GM21526 (cell line): ENCODE measurements at regions not wholly inside any gene's neighbourhood (a gene's known extent, or its start where the extent isn't known, plus 50 kb on each side); places are given as distances from the start of the nearest gene placed in this dataset.

Experiments used
- ATAC-seq: cut with Tn5 transposase; IDR thresholded peaks from one replicate; pipeline ENCODE4 v1.9.1; 2021; ENCODE audit warnings: moderate library complexity; ENCODE audit not compliant: unreplicated experiment, low FRiP score

DNA sequence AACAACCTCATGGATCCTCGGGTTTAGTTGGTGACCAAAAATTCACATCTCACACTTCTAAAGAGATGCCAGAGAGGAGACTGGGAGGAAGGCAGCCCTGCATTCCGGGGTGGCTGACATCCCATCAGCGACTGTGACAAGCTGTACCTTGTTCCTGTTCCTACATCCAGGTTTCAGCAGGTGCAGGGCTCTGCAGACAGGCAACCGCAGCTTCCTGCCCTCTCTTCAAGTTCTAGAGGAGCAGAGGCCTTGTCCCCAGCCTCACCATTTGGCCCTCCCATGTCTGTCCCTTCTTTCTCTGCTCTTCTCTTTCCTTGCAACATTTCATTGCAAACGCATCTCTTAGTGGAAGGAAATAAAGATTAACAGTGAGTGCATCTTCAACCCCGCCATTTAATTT, 454.6 kb downstream of the IRX1 start:
- no peak for ATAC-seq

DNA sequence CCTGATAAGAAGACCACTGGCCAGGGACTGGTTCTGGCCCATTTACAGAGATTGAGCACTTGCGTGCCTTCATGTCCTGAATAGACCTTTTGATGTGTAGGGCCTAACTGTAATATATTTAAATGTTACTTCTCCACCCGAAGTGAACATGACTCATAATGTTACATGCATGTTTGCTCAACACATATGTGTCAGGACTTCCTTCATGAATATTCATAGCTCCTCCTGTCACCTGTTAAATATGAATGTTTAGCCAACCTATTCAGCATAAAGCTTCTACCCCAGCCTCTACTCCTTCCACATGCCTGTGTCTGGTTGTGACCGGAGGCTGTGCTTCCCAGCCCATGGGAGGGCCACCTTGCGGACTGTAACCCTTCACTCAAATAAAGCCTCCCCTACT, 457.5 kb downstream of the IRX1 start:
- no peak for ATAC-seq

DNA sequence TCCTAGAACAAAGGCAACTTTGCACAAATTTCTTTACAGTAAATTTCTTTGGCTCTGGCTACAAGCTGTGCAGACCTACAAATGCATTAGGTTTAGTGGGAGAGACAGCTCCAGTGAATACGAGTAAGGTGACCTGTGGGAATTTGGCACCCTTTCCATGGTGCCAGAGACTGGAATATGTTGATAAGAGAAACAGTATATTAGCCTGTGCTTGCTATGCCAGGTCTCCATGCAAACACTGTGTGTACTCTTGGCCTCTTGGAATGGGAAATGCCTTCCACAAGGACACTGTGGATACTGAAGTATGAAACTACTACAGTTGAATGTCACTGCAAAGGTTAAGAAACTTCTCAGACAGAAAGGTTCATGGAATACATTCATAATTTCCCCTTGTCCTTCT, 458.5 kb downstream of the IRX1 start:
- no peak for ATAC-seq

DNA sequence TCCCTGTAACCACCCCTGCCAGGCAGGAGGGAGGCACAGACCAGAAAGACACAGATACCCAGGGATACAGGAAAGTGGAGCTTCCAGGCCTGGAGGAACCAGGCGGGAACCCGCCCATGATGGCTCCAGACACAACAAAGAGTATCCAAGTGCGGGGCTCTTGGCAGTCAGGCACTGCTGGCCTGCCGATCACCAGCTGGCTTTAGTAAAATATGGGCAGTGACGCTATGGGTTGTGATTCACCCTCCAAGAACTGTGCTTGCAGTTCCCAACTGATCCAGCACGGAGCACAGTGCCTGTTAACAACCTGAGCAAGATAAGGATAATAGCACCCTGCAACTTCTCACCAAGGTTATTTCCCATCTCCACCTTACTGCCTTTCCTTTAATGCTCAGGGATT, 463.3 kb downstream of the IRX1 start:
- ATAC-seq = no peak

DNA sequence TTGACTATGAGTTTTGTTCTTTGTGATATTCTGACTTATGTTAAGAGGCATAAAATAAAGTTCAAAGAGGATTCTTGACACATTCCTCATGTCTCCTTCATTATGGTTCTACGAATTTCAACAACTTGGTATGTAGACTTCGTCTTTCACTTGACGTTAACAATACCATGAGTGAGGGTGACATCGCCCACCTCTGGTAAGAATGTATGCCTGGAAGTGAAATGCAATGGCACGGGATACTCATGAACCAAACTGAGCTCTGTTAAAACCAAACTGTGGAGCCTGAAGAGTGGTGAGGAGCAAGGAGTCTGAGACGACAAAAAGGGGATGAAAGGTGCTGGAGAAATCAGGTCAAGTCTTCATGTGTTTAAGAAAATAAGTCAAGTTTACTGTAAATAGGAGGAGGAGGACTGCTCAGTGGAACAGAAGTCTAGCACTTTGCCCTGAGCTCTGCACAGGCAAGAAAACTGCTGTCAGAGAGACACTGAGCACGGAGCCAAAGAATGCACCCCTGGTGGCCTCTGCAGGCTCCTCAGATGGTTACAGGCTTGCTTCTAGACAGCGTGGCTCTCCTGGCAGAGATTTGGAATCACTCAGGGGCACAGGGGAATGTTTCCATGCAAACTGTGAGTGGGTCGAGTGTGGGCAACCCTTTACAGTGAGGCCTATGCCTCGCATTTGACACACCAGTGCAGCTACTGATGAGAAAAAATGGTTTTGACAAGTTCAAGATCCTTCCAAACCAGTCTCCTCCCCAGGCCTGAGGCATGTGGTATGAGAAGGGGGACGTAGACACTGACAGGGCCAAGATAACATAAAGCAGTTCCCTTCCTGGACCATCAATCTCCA, 470.1 kb downstream of the IRX1 start:
- ATAC-seq = no peak

DNA sequence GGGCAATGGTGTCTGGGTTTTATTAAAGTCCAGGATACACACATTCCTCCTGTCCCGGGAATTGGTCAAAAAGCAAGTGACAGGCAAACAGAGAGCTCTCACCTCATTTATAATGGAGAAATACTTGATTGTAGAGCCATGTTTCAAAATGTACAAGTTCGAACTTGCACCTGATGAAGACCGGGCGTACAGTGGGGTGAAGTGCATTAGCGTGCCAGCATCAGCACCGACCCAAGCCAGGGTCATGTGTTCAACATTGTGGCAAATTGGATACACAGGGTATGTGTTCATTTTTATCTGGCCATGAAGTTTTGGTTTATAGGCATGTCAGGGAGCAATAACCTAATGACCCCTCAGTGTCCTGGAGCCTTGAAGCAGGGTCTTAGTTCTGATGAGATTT, 472.5 kb downstream of the IRX1 start:
- no peak for ATAC-seq

DNA sequence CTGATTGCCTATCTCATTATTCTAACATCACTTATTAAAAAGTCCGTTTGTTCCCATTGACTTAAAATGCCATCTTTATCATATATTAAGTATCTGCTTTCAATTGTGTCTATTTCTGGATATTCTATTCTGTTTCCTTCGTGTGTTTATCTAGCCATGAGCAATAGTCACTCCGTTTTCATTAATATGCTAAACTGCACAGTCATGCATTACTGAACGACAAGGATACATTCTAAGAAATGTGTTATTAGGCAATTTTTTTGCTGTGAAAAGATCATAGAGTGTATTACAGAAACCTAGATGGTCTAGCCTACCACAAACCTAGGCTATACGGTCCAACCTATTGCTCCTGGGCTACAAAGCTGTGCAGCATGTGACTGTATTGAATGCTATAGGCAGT, 482.9 kb downstream of the IRX1 start:
- no peak for ATAC-seq

DNA sequence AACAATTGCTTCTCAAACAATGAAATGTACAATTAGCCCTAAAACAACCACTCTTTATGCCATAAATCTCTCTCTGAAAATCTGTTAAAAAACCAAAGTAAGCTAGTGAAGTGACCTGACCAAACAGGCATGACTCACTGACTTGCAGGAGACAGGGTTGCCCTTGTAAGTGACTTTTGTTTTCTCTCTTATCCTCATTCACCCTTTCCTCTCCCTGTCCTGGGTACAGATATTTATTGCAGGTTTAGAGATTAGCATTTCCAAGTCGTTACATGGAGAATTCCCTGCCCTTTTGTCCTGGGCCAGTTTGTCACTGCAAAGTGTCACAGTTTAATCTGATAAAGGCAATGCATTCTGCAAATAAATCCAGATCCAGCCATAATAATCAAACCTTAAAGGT, 484.2 kb downstream of the IRX1 start:
- ATAC-seq = no peak

DNA sequence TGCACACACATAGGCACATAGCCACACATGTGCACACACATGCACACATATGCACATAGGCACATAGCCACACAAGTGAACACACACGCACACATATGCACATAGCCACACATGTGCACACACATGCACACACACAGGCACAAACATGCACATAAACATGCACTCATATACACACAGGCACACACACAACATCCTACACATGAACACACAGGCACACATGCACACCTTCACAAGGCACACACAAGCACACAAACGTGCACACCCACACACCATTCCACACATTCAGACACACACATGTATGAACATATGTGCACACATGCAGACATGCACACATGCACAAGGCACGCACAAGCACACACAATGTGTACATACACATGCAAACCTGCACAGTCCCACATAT, 484.7 kb downstream of the IRX1 start:
- ATAC-seq = no peak

DNA sequence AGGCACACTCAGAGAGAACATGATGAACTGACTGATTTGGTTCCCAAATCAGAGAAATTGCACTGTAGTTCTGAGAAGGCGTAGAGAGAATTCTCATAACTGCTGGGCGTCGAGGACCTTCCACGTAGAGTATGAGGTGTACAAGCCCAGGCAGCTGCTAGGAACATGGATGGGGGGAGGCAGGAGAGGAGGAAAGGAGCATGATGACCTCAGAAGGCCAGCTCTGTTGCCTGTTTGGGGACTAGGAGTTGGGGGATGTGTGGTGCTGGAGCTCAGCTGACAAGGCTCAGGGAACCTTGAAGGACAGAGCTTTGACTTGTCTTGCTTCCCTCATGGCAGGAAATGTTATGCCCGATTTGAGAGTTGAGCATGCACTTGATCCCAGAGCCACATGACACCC, 485.4 kb downstream of the IRX1 start:
- ATAC-seq = no peak

DNA sequence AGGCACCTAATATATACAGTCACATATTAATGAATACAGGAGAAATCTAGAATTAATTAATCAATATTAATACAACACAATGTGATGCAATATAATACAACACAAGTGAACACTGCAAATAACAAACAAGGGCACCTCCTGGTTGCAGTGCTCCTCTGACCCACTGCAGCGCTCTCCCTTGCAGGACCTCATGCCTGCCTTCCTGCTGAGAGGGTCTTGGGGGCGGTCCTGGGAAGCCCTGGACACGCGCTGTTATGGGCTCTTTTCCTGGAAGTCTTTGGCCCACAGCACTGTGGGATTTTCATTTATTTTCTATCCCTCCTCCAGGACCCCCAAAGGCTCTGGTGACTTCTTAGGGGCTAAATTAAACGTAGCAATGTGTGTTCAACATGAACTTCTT, 485.8 kb downstream of the IRX1 start:
- no peak for ATAC-seq

DNA sequence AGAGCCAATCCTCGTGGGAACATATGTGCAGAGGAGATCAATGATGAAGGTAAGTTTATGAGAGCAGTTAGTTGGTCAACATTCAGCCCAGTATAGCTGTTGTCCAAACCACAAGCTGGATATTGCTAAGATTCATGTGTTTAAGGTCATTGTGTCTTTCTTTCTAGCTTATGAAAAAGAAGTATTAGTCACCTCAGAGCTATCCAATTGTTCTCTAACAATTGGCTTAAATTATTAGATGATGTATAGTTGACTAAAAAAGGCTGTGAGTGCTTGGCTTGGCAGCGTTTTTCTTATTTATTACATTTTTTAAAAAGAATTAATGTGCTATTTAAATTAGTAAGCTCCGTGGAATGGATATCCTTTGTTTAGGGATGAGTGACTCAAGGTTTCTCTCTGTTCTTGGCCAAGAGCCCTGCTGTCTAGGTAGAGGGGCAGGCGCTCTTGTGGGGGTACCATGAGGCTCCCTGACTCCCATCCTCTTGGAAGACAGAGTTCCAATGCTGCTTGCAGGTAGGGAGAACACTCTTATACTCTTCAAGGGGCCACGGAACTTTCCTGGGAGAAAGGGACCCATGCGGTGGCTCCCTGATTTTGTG, 487.4 kb downstream of the IRX1 start:
- ATAC-seq = no peak

DNA sequence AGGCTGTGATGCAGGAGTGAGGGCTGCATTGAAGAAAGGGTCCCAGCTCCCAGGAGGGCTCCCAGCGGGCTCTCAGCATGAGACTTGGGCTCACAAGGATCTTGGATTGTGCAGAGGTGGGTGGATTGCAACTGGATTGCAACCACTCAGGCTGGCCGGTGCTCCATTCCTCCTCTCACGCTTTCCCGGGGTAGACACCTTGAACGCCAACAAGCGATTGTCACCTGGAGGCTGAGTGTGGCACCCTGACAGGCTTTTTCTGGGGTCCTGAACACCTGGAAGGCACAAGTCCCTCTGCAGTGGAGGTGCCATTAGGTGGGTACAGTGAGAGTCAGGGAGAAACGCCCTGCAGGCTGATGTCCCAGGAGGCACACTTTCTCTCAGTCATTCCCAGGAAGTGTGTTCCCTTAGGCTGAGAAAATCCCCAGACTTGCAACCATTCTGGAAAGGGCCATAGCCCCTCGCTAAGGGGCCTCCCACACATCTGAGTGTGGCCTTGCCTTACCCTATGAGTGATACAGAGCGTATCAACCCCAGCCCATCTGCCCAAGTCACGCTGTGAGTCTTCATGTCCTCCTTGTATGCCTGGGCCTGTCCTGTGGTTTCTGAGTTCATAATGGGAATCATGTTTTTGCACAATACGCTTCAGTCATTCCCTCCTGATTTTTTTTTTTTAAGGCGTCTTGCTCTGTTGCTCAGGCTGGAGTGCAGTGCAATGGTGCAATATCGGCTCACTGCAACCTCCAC, 488.1 kb downstream of the IRX1 start:
- no peak for ATAC-seq

DNA sequence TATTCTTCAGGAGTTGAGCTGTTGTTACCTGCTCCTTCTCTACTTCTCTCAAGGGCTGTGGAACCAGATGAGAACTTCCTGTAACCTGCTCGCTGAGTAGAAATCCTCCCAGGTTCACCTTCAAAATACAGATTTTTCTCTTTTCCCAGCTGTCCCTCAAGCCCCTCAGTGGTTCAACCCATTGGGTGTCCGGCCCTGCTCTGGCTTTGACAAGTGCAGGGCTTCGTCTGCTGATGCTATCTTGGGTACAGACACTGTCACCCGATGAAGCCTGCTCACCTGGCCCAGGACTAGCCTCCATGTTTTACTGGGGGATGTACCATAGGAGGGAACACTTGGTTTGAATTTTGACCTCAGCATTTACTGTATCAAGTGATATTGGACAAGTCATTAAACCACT, 490.4 kb downstream of the IRX1 start:
- no peak for ATAC-seq

DNA sequence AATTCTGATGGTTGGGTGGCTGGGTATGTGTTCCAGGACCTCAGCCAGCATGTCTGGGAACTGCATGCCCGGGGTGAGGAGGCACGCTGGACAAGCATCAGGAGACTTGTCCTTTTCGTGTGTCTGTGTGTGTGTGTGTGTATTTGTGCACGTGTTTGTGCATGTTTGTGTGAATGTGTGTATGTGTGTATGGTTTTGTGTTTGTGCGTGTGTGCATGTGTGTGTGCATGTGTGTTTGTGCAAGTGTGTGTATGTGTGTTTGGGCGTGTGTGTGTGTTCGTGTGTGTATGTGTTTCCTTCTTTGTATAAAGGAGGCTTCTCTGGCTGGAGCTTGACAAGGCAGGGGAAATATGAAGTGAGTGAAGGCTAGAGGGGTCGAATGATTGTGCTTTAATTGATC, 491.5 kb downstream of the IRX1 start:
- ATAC-seq = no peak

DNA sequence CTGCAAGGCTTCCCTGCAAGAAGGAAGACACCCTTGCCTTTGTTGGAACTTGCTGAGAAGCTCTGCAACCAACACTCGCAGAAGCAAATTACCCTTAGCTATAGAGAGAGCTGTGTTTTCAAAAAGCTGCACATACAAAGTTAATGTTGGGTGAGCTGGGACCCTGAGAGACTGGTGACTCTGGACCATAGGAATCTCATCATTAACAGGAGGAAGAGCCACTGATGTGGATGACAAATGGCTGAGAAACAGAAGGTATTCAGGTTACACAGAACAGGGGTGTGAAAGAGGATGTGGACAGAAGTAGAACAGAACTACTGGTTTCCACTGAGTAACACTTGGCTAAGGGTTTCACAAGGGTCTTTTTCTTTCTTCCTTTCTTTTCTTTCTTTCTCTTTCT, 493.5 kb downstream of the IRX1 start:
- no peak for ATAC-seq

DNA sequence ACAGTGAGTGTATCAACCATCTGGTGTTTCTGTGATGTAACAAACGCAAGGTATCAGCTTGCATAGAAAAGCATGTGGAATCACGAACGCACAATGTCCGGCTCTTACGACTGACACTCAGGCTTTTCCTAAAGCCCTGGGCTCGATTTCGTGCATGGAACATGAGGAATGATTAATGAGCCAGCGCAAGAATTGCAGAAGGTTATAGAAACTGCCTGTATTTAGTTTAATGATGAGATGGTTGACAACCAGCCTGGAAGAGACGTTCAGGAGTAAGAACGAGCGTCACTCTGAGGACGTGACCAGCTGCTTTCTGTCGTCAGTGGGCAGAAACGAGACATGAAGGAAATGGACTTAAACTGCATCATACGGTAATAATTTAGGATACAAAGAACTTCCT, 497.6 kb downstream of the IRX1 start:
- no peak for ATAC-seq

DNA sequence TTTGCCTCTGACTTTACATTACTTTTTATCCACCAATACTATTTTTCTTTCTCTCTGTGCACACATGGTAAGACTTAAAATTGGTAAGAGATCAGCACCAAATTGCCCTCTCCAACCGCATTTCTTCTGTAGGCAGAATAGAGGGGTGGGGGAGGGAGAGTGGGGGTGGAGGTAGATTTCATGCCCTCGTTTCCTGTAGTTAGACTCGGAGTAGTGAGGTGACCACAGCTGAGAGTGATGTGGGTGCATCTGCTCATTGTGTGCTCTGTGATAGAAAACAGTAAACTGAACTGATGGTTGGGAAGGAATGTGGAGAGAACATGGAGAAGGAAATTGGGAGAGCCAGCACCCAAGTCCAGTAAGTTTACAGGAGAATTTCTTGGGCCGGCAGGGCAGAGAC, 498.3 kb downstream of the IRX1 start:
- no peak for ATAC-seq

DNA sequence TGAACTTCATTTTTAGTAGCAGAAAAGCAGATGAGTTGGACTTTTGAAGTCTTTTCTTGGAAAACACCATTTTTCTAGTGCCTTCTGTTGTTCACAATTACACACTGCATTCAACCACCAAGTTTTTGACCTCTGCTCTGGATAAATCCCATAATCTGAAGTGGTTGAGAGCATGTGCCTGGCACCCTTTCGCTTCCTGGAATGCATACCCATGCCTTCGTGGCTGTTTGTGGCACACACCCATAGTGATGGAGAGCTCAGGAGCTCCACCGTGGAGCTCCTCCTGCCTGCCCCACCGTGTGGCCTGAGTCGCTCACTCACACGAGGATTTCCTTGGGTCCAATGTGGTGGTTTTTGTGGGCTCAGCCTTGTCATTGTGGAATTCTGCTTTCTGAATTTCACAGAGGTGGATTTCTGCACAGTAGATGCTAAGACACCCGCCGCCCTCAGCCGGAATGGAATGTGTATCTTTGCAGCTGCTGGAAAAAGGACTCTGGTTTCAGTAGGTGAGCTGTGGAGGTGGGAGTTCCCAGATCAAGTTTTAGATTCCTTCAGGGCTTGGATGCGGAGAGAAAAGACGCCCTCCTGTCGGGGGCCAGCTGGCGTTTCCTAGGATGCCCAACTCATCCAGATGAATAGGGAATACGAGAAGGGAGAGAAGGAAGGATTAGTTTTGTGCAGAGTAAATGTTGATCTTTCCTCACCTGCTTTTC, 500.4 kb downstream of the IRX1 start:
- ATAC-seq = no peak

DNA sequence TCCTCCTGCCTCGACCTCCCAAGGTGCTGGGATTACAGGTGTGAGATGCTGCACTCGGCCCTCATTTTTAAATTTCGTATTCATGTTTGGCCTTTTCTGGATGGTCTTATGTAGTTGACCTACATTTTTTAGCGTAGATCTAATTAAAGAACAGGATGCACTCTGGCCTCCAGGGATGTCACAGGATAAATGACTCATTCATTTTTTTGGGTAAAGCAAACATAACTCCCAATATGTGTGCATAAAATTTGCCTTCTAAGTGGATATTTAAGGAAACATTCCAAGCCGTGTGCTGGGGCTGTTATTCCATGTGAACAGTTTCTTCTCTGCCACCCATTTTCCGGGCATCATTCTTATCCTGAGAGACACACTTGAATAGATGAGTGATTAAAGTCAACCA, 501.6 kb downstream of the IRX1 start:
- ATAC-seq = no peak

DNA sequence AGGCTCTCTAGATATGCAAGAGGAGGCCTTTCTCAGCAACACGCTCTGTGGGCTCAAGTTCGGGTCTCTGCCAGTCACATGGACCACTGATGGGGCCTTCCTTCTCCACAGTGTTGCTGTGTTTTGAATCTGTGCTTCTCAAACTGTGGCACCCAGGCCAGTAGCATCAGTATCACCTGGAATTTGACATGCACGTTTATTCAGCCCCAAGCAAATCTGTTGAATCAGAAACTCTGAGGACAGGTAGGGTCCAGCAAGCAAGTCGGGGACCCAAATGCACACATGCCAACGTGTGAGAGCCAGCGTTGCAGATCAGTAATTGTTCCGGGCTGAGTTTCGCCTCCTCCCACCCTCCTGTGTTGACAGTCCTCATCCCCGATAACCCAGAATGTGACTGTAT, 502.6 kb downstream of the IRX1 start:
- ATAC-seq = no peak
